HepG2 (cell line): ENCODE measurements at regions not wholly inside any gene's neighbourhood (a gene's known extent, or its start where the extent isn't known, plus 50 kb on each side); places are given as distances from the start of the nearest gene placed in this dataset.

Source experiments
- ATAC-seq: fragments of 200-7000 bp; cut with Tn5 transposase; 3 replicates; pipeline ENCODE4 v1.9.1; 2020; ENCODE audit warnings: mild to moderate bottlenecking, moderate library complexity
- BruUV-seq: library from RNA; stranded (reverse); fragments of 400-500 nt; replicated peaks from 2 replicates; lab custom pipeline; 2021; lab: Mats Ljungman, UMichigan
- CTCF ChIA-PET: fragments of 300-600 bp; formaldehyde crosslinking; extraction: SDS; loops from one replicate; lab custom pipeline; 2021; ENCODE audit warnings: low total read pairs, inconsistent platforms, low intra/inter-chr PET ratio; lab: Yijun Ruan, JAX
- POLR2A ChIA-PET: fragments of 350-600 bp; sonication (Branson Sonifier 250); formaldehyde crosslinking; loops from one replicate; lab custom pipeline; 2020; ENCODE audit warnings: antibody characterized with exemption, inconsistent platforms; lab: Yijun Ruan, JAX
- DNase-seq: peaks from one replicate; pipeline ENCODE4 v3.0.0-alpha.2; 2015; ENCODE audit warnings: low spot score
- FAIRE-seq: peaks from 3 replicates; lab custom pipeline; 2011; peaks lifted over from hg19 to GRCh38; lab: Jason Lieb, UNC
- H2AFZ ChIP-seq: one replicate; pipeline ENCODE4 v1.6.1; 2011; ENCODE audit warnings: low read length, inconsistent platforms
- H3K27ac ChIP-seq: fragments of 300-600 bp; 3 replicates; pipeline ENCODE4 v1.8.0; 2011; ENCODE audit warnings: mixed run types, mild to moderate bottlenecking, mixed read lengths, low read length, inconsistent platforms; ENCODE audit not compliant: insufficient read depth; ENCODE audit errors: extremely low read length
- H3K27me3 ChIP-seq, 2 experiments: fragments of 200-600 bp in 1 of 2; 2 replicates in 1 of 2; 3 replicates in 1 of 2; pipeline versions ENCODE4 v1.6.0 to v1.8.0; 2011; ENCODE audit warnings: low read length in 2 of 2, mild to moderate bottlenecking in 2 of 2, moderate library complexity in 2 of 2, inconsistent platforms in 1 of 2; ENCODE audit not compliant: insufficient read depth in 2 of 2, control insufficient read depth in 1 of 2
- H3K36me3 ChIP-seq, 2 experiments: fragments of 200-600 bp in 1 of 2; replicated peaks in 1 of 2; 2 replicates in 1 of 2; 3 replicates in 1 of 2; pipeline versions ENCODE4 v1.5.1 to v1.8.0; 2011; ENCODE audit warnings: low read length in 2 of 2, inconsistent platforms in 1 of 2; ENCODE audit not compliant: insufficient read depth in 2 of 2, control insufficient read depth in 1 of 2
- H3K4me1 ChIP-seq: 2 replicates; pipeline ENCODE4 v1.5.1; 2012; ENCODE audit warnings: low read length, inconsistent platforms; ENCODE audit not compliant: insufficient read depth
- H3K4me2 ChIP-seq: 2 replicates; pipeline ENCODE4 v1.6.0; 2011; ENCODE audit warnings: low read depth, low read length, inconsistent platforms
- H3K4me3 ChIP-seq, 3 experiments: fragments of 200-600 bp in 1 of 3; sonication (generic), shearing (Covaris generic) in 1 of 3; replicated peaks in 1 of 3; 2 replicates each; pipeline ENCODE4 v1.5.1; 2011 to 2016; ENCODE audit warnings: low read length in 3 of 3, inconsistent platforms in 2 of 3, low read depth in 2 of 3, mild to moderate bottlenecking in 2 of 3, control low read depth in 1 of 3, mixed read lengths in 1 of 3; ENCODE audit not compliant: insufficient read depth in 1 of 3
- H3K79me2 ChIP-seq: one replicate; pipeline ENCODE4 v1.6.1; 2011; ENCODE audit warnings: low read length, inconsistent platforms; ENCODE audit not compliant: insufficient read depth
- H3K9ac ChIP-seq: 2 replicates; pipeline ENCODE4 v1.6.0; 2011; ENCODE audit warnings: mild to moderate bottlenecking, low read depth, low read length, inconsistent platforms; ENCODE audit not compliant: insufficient read depth
- H3K9me3 ChIP-seq: 2 replicates; pipeline ENCODE4 v1.5.1; 2012; ENCODE audit warnings: mild to moderate bottlenecking, low read length
- H4K20me1 ChIP-seq: 2 replicates; pipeline ENCODE4 v1.6.0; 2011; ENCODE audit warnings: inconsistent platforms, mild to moderate bottlenecking, low read length, moderate library complexity; ENCODE audit not compliant: insufficient read depth
- CTCF ChIP-seq: sonication (generic); formaldehyde crosslinking; IDR thresholded peaks from 2 replicates; pipeline ENCODE4 v1.5.0; 2020; ENCODE audit warnings: mild to moderate bottlenecking, missing genetic modification reagents, moderate library complexity
- FOXJ3 ChIP-seq: sonication (generic); formaldehyde crosslinking; IDR thresholded peaks from 2 replicates; pipeline ENCODE4 v1.4.0; 2020; ENCODE audit warnings: missing genetic modification reagents, mild to moderate bottlenecking, borderline replicate concordance
- HDAC2 ChIP-seq: sonication (generic); formaldehyde crosslinking; IDR thresholded peaks from 2 replicates; pipeline ENCODE4 v1.4.0; 2020; ENCODE audit warnings: missing genetic modification reagents
- HINFP ChIP-seq: sonication (generic); formaldehyde crosslinking; IDR thresholded peaks from 2 replicates; pipeline ENCODE4 v1.4.0; 2020; ENCODE audit warnings: low read depth, mild to moderate bottlenecking, missing genetic modification reagents
- KDM5B ChIP-seq: sonication (generic); formaldehyde crosslinking; IDR thresholded peaks from 2 replicates; pipeline ENCODE4 v1.4.0; 2020; ENCODE audit warnings: missing genetic modification reagents, mild to moderate bottlenecking, borderline replicate concordance
- MXD4 ChIP-seq: IDR thresholded peaks from 2 replicates; pipeline ENCODE4 v1.6.1; 2016; ENCODE audit warnings: mild to moderate bottlenecking, missing biosample characterization, missing genetic modification reagents
- NFIC ChIP-seq: IDR thresholded peaks from 2 replicates; pipeline ENCODE4 v1.6.1; 2012; ENCODE audit warnings: mild to moderate bottlenecking, low read length, inconsistent platforms
- PHF20 ChIP-seq: sonication (generic); formaldehyde crosslinking; IDR thresholded peaks from 2 replicates; pipeline ENCODE4 v1.5.0; 2020; ENCODE audit warnings: mild to moderate bottlenecking, missing genetic modification reagents
- SMC3 ChIP-seq: IDR thresholded peaks from 2 replicates; pipeline ENCODE4 v1.6.1; 2011; ENCODE audit warnings: low read length, improper control_type of control experiment
- TEAD3 ChIP-seq: optimal IDR thresholded peaks from 2 replicates; pipeline ENCODE3; 2016; ENCODE audit warnings: borderline replicate concordance
- ZNF549 ChIP-seq: sonication (generic); formaldehyde crosslinking; IDR thresholded peaks from 2 replicates; pipeline ENCODE4 v1.5.0; 2020; ENCODE audit warnings: missing genetic modification reagents
- WGBS: methylation state at CpG from one replicate; pipeline ENCODE4 v1.1.6; 2017; ENCODE audit warnings: low lambda C conversion rate; 5-methylcytosine and 5-hydroxymethylcytosine counted together
- in situ Hi-C: cut with HindIII; loops from 2 replicates; pipeline ENCODE4 v1.10.0; 2017; ENCODE audit warnings: low pct_unique_long_range_greater_than_20kb; ENCODE audit not compliant: extremely low pct_ligation_motif_present
- intact Hi-C: fragments of 100-400 bp; cut with micrococcal nuclease; formaldehyde crosslinking; loops from one replicate; pipeline ENCODE4 v1.10.0; 2022; ENCODE audit not compliant: unreplicated experiment
- TF ChIP-seq, protein P1 (sequence below): sonication (generic); formaldehyde crosslinking; IDR thresholded peaks from 2 replicates; pipeline ENCODE4 v1.8.1; 2023; ENCODE audit warnings: mild to moderate bottlenecking, moderate library complexity, missing genetic modification reagents

DNA sequence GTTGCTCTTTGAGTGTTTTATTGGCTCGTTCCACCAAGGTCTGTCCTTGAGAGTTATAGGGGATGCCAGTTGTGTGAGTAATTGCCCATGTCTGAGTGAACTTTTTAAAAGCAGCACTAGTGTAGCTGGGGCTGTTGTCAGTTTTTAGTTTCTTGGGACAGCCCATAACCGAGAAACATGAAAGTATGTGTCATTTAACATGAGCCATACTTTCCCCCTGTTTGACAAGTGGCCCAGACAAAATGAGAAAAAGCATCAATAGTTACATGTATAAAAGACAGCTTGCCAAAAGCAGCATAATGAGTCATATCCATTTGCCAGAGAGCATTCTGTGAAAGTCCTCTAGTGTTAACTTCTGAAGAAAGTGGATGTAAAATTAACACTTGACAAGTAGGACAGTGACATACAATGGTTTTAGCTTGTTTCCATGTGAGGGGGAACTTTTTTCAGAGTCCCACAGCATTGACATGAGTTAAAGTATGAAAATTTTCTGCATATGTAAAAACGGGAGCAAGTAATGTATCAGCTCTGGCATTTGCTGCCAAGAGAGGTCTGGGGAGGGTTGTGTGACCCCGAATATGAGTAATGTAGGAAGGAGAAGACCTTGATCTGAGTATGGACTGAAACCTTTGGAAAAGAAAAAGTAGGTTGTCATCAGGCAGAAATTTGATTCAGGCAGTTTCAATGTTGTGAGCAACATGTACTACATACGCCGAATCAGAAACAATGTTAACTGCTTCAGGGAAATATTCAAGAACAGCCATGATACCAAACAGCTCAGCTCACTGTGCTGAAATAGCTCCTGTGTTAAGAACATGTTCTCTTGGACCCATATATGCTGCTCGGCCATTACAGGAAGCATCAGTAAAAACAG, 56.8 kb upstream of the ARL4D start:
- Histone ChIP-seq H3K9ac (no peak overlapping the region), H3K79me2 (no peaks in the 10 kb centered on the region), H3K9me3 (peaks cover under 1% of the 10 kb centered on the region; the same call in 1 of the 2 replicates), H3K27ac (no peak overlapping the region), H3K4me3 (no peak overlapping the region), H3K36me3 (no peaks in the 10 kb centered on the region), H3K27me3 (no peaks in the 10 kb centered on the region), H3K4me2 (no peak overlapping the region), H2AFZ (no peak overlapping the region), H3K4me1 (no peaks in the 10 kb centered on the region), H4K20me1 (no peaks in the 10 kb centered on the region)
- in situ Hi-C loops: no loop called here
- POLR2A ChIA-PET: interaction anchor here (1.1 to 1.8 kb wide), 3 partner anchors 10 to 26 kb away, joined by 3 to 5 read pairs (median 5); no protein-coding TSS in a partner anchor
- intact Hi-C loops: no loop called here
- no peak for ATAC-seq
- 57% methylated on average over 7 of the region's 7 CpGs for WGBS
- no peak for FAIRE-seq
- BruUV-seq: no TSS peak
- TF ChIP-seq KDM5B (CRISPR knock-in tag) (no peak), FOXJ3 (CRISPR knock-in tag) (no peak), ZNF549 (CRISPR knock-in tag) (no peak), HDAC2 (CRISPR knock-in tag) (no peak)
- no peak for DNase-seq
- CTCF ChIA-PET: no interaction called here

DNA sequence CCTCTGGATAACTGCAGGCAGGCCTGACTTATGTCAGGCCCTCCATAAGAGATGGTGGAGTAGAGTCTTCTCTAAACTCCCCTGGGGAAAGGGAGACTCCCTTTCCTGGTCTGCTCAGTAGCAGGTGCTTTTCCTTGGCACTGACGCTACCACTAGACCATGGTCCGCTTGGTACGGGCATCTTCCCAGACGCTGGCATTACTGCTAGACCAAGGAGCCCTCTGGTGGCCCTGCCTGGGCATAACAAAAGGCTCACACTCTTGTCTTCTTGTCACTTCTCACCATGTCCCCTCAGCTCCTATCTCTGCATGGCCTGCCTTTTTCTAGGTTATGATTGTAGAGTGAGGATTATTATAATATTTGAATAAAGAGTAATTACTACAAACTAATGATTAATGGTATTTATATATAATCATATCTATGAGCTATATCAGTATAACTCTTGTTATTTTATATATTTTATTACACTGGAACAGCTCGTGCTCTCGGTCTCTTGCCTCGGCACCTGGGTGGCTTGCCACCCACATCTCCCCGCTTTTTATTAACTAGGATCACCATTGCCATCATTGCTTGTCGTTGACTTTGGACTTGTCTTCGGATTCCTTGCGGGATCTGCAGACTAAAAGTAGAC, 59.8 kb upstream of the ARL4D start:
- Histone ChIP-seq H3K4me1 (peaks cover 2% of the 10 kb centered on the region), H3K27me3 (no peaks in the 10 kb centered on the region), H3K27ac (no peak overlapping the region), H3K79me2 (no peaks in the 10 kb centered on the region), H2AFZ (no peak overlapping the region), H3K4me2 (no peak overlapping the region), H3K36me3 (no peaks in the 10 kb centered on the region), H3K9ac (no peak overlapping the region), H3K4me3 (no peak overlapping the region), H3K9me3 (no peaks in the 10 kb centered on the region), H4K20me1 (no peaks in the 10 kb centered on the region)
- intact Hi-C loops (no loop called here), in situ Hi-C loops (no loop called here)
- ChIA-PET CTCF (interaction anchor here (0.6 kb wide), 1 partner anchor 29 kb away, joined by 3 read pairs; no protein-coding TSS in a partner anchor), POLR2A (interaction anchor here (1.4 to 1.5 kb wide), 2 partner anchors 22 to 29 kb away, joined by 7 read pairs; no protein-coding TSS in a partner anchor)
- 54% methylated on average over 11 of the region's 11 CpGs for WGBS
- peak; percentile 30 for FAIRE-seq
- no peak for ATAC-seq
- DNase-seq: peak; percentile 51
- BruUV-seq: no TSS peak
- TF ChIP-seq MXD4 (no peak), NFIC (no peak), TEAD3 (CRISPR knock-in tag) (peak; percentile 16), HINFP (CRISPR knock-in tag) (no peak), PHF20 (no peak), SMC3 (peak; percentile 76), CTCF (CRISPR knock-in tag) (peak; percentile 80)
- TF ChIP-seq, protein P1, sequence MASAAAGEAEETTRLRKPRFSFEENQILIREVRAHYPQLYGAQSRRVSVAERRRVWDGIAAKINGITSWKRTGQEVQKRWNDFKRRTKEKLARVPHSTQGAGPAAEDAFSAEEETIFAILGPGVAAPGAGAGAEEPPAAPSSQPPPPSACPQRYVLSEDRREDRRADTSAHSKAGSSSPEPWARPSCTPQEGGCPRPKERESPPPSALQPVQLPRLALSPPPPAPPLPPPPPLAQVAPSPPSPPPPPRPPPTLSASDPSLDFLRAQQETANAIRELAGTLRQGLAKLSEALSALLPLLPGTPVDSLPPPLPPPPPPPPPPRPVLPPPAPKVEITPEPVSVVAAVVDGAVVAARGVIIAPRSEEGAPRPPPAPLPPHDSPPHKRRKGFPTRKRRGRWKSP (CRISPR knock-in tag): no peak
